ENCODE measurements at regions not wholly inside any gene's neighbourhood (a gene's known extent, or its start where the extent isn't known, plus 50 kb on each side); places are given as distances from the start of the nearest gene placed in this dataset.

GRCh38 chr2:174668075-174668474 is 70.5 kb upstream of the WIPF1 start:
- DNase-seq (ENCODE audit: low read depth in 2 of 2): no peak

GRCh38 chr2:174667250-174667860 is 69.8 kb upstream of the WIPF1 start:
- no peak for DNase-seq (ENCODE audit: low read depth in 2 of 2)

GRCh38 chr2:174666845-174667244 is 69.2 kb upstream of the WIPF1 start:
- DNase-seq (ENCODE audit: low read depth in 2 of 2): no peak

GRCh38 chr2:174666312-174666711 is 68.7 kb upstream of the WIPF1 start:
- no peak for DNase-seq (ENCODE audit: low read depth in 2 of 2)

GRCh38 chr2:174664084-174664759 is 66.6 kb upstream of the WIPF1 start:
- DNase-seq (ENCODE audit: low read depth in 2 of 2): no peak

GRCh38 chr2:174663550-174663949 is 65.9 kb upstream of the WIPF1 start:
- no peak for DNase-seq (ENCODE audit: low read depth in 2 of 2)

GRCh38 chr2:174662859-174663258 is 65.3 kb upstream of the WIPF1 start:
- no peak for DNase-seq (ENCODE audit: low read depth in 2 of 2)

GRCh38 chr2:174662459-174662858 is 64.9 kb upstream of the WIPF1 start:
- no peak for DNase-seq (ENCODE audit: low read depth in 2 of 2)

- DNase-seq (ENCODE audit: low read depth in 2 of 2): no peak
Observed at GRCh38 chr2:174660984-174661675, 63.5 kb upstream of the WIPF1 start.

- DNase-seq (ENCODE audit: low read depth in 2 of 2): no peak
Observed at GRCh38 chr2:174659069-174659900, 61.7 kb upstream of the WIPF1 start.

GRCh38 chr2:174656676-174657176 is 59.1 kb upstream of the WIPF1 start:
- DNase-seq (ENCODE audit: low read depth in 2 of 2): no peak

GRCh38 chr2:174656035-174656434 is 58.4 kb upstream of the WIPF1 start:
- DNase-seq (ENCODE audit: low read depth in 2 of 2): no peak

GRCh38 chr2:174654419-174654941 is 56.9 kb upstream of the WIPF1 start:
- DNase-seq (ENCODE audit: low read depth in 2 of 2): no peak

- no peak for DNase-seq (ENCODE audit: low read depth in 2 of 2)
Observed at GRCh38 chr2:174648896-174649295, 51.3 kb upstream of the WIPF1 start.

Data from activated CD4-positive, alpha-beta T cell treated with anti-CD3 and anti-CD28 coated beads for 24 hours (primary cell).